ENCODE measurements at regions not wholly inside any gene's neighbourhood (a gene's known extent, or its start where the extent isn't known, plus 50 kb on each side); places are given as distances from the start of the nearest gene placed in this dataset.

- Histone ChIP-seq H3K36me3 (no peaks in the 10 kb centered on the region), H3K27me3 (replicated peaks) (no peaks in the 10 kb centered on the region), H3K27ac (no peak overlapping the region), H3K4me3 (no peak overlapping the region), H3K9me3 (replicated peaks) (no peaks in the 10 kb centered on the region), H3K4me1 (replicated peaks) (peaks cover 23% of the 10 kb centered on the region)
- DNase-seq (ENCODE audit: low read depth in 1 of 2, low spot score in 2 of 2) = no peak
Measured at GRCh38 chr7:113799896-113800295, 118.9 kb downstream of the PPP1R3A start.

GRCh38 chr7:113797420-113798010 is 121.3 kb downstream of the PPP1R3A start:
- Histone ChIP-seq H3K36me3 (no peaks in the 10 kb centered on the region), H3K4me3 (no peak overlapping the region), H3K27ac (peak overlapping the region; percentile 80), H3K9me3 (replicated peaks) (no peaks in the 10 kb centered on the region), H3K4me1 (replicated peaks) (peaks cover 28% of the 10 kb centered on the region), H3K27me3 (replicated peaks) (no peaks in the 10 kb centered on the region)
- DNase-seq (ENCODE audit: low read depth in 1 of 2, low spot score in 2 of 2) = no peak

GRCh38 chr7:113796557-113796956 is 122.3 kb downstream of the PPP1R3A start:
- peak; percentile 37 to 70 for DNase-seq (ENCODE audit: low read depth in 1 of 2, low spot score in 2 of 2)
- Histone ChIP-seq H3K27me3 (replicated peaks) (no peaks in the 10 kb centered on the region), H3K36me3 (no peaks in the 10 kb centered on the region), H3K4me1 (replicated peaks) (peaks cover 28% of the 10 kb centered on the region), H3K4me3 (no peak overlapping the region), H3K9me3 (replicated peaks) (no peaks in the 10 kb centered on the region), H3K27ac (peak overlapping the region; percentile 80)

GRCh38 chr7:113794573-113794972 is 124.2 kb downstream of the PPP1R3A start:
- Histone ChIP-seq H3K4me3 (no peak overlapping the region), H3K36me3 (no peaks in the 10 kb centered on the region), H3K4me1 (replicated peaks) (peaks cover 28% of the 10 kb centered on the region), H3K27me3 (replicated peaks) (no peaks in the 10 kb centered on the region), H3K27ac (no peak overlapping the region), H3K9me3 (replicated peaks) (no peaks in the 10 kb centered on the region)
- no peak for DNase-seq (ENCODE audit: low read depth in 1 of 2, low spot score in 2 of 2)

GRCh38 chr7:113793171-113793570 is 125.6 kb downstream of the PPP1R3A start:
- no peaks in the 10 kb centered on the region for H3K27me3 ChIP-seq (replicated peaks)
- no peak overlapping the region for H3K27ac ChIP-seq
- no peaks in the 10 kb centered on the region for H3K9me3 ChIP-seq (replicated peaks)
- peaks cover 28% of the 10 kb centered on the region for H3K4me1 ChIP-seq (replicated peaks)
- H3K4me3 ChIP-seq = no peak overlapping the region
- H3K36me3 ChIP-seq = no peaks in the 10 kb centered on the region
- no peak for DNase-seq (ENCODE audit: low read depth in 1 of 2, low spot score in 2 of 2)

- Histone ChIP-seq H3K4me3 (no peak overlapping the region), H3K27ac (no peak overlapping the region), H3K4me1 (replicated peaks) (peaks cover 5% of the 10 kb centered on the region; the same call in 1 of the 2 replicates), H3K9me3 (replicated peaks) (no peaks in the 10 kb centered on the region), H3K36me3 (no peaks in the 10 kb centered on the region), H3K27me3 (replicated peaks) (no peaks in the 10 kb centered on the region)
- DNase-seq (ENCODE audit: low read depth in 1 of 2, low spot score in 2 of 2) = no peak
Measured at GRCh38 chr7:113790025-113790424, 128.8 kb downstream of the PPP1R3A start.

- Histone ChIP-seq H3K27ac (no peak overlapping the region), H3K36me3 (no peaks in the 10 kb centered on the region), H3K9me3 (replicated peaks) (no peaks in the 10 kb centered on the region), H3K4me3 (no peak overlapping the region), H3K27me3 (replicated peaks) (no peaks in the 10 kb centered on the region), H3K4me1 (replicated peaks) (no peaks in the 10 kb centered on the region)
- DNase-seq (ENCODE audit: low read depth in 1 of 2, low spot score in 2 of 2) = no peak
Measured at GRCh38 chr7:113787106-113787505, 131.7 kb downstream of the PPP1R3A start.

GRCh38 chr7:113784956-113785355 is 133.9 kb downstream of the PPP1R3A start:
- H3K36me3 ChIP-seq = no peaks in the 10 kb centered on the region

GRCh38 chr7:113784316-113784715 is 134.5 kb downstream of the PPP1R3A start:
- no peaks in the 10 kb centered on the region for H3K9me3 ChIP-seq (replicated peaks)
- no peaks in the 10 kb centered on the region for H3K27me3 ChIP-seq (replicated peaks)
- H3K36me3 ChIP-seq = no peaks in the 10 kb centered on the region
- DNase-seq (ENCODE audit: low read depth in 1 of 2, low spot score in 2 of 2) = no peak
- no peak overlapping the region for H3K4me3 ChIP-seq
- no peak overlapping the region for H3K27ac ChIP-seq
- no peaks in the 10 kb centered on the region for H3K4me1 ChIP-seq (replicated peaks)

More at GRCh38 chr7:113784956-113785355, 133.9 kb downstream of the PPP1R3A start:
- no peak overlapping the region for H3K27ac ChIP-seq
- no peak overlapping the region for H3K4me3 ChIP-seq
- H3K4me1 ChIP-seq (replicated peaks) = no peaks in the 10 kb centered on the region
- no peaks in the 10 kb centered on the region for H3K27me3 ChIP-seq (replicated peaks)
- H3K9me3 ChIP-seq (replicated peaks) = no peaks in the 10 kb centered on the region
- DNase-seq (ENCODE audit: low read depth in 1 of 2, low spot score in 2 of 2) = no peak

- no peak overlapping the region for H3K27ac ChIP-seq
- DNase-seq (ENCODE audit: low read depth in 1 of 2, low spot score in 2 of 2) = no peak
- H3K4me3 ChIP-seq = no peak overlapping the region
- H3K4me1 ChIP-seq (replicated peaks) = no peaks in the 10 kb centered on the region
- no peaks in the 10 kb centered on the region for H3K27me3 ChIP-seq (replicated peaks)
- H3K36me3 ChIP-seq = no peaks in the 10 kb centered on the region
- H3K9me3 ChIP-seq (replicated peaks) = no peaks in the 10 kb centered on the region
Measured at GRCh38 chr7:113783403-113783802, 135.4 kb downstream of the PPP1R3A start.

GRCh38 chr7:113775804-113776203 is 143.0 kb downstream of the PPP1R3A start:
- H3K27ac ChIP-seq = no peak overlapping the region
- no peaks in the 10 kb centered on the region for H3K4me1 ChIP-seq (replicated peaks)
- H3K36me3 ChIP-seq = no peaks in the 10 kb centered on the region
- no peaks in the 10 kb centered on the region for H3K9me3 ChIP-seq (replicated peaks)
- no peak overlapping the region for H3K4me3 ChIP-seq
- no peak for DNase-seq (ENCODE audit: low read depth in 1 of 2, low spot score in 2 of 2)
- no peaks in the 10 kb centered on the region for H3K27me3 ChIP-seq (replicated peaks)

GRCh38 chr7:113775401-113775800 is 143.4 kb downstream of the PPP1R3A start:
- H3K27me3 ChIP-seq (replicated peaks) = no peaks in the 10 kb centered on the region
- no peak for DNase-seq (ENCODE audit: low read depth in 1 of 2, low spot score in 2 of 2)
- no peak overlapping the region for H3K4me3 ChIP-seq

GRCh38 chr7:113774182-113774807 is 144.5 kb downstream of the PPP1R3A start:
- H3K36me3 ChIP-seq = no peaks in the 10 kb centered on the region
- DNase-seq (ENCODE audit: low read depth in 1 of 2, low spot score in 2 of 2) = peak in 1 of 2 experiments; percentile 28
- no peak overlapping the region for H3K4me3 ChIP-seq
- no peaks in the 10 kb centered on the region for H3K27me3 ChIP-seq (replicated peaks)
- H3K4me1 ChIP-seq (replicated peaks) = no peaks in the 10 kb centered on the region
- H3K27ac ChIP-seq = no peak overlapping the region
- no peaks in the 10 kb centered on the region for H3K9me3 ChIP-seq (replicated peaks)

More at GRCh38 chr7:113775401-113775800, 143.4 kb downstream of the PPP1R3A start:
- H3K27ac ChIP-seq = no peak overlapping the region
- H3K36me3 ChIP-seq = no peaks in the 10 kb centered on the region
- no peaks in the 10 kb centered on the region for H3K9me3 ChIP-seq (replicated peaks)
- H3K4me1 ChIP-seq (replicated peaks) = no peaks in the 10 kb centered on the region

- no peak overlapping the region for H3K4me3 ChIP-seq
- no peaks in the 10 kb centered on the region for H3K27me3 ChIP-seq (replicated peaks)
- no peak for DNase-seq (ENCODE audit: low read depth in 1 of 2, low spot score in 2 of 2)
- H3K9me3 ChIP-seq (replicated peaks) = no peaks in the 10 kb centered on the region
- 0 out of 2 replicates have a peak, but pooled peaks cover 5% of the 10 kb centered on the region for H3K4me1 ChIP-seq (replicated peaks)
- H3K27ac ChIP-seq = no peak overlapping the region
- no peaks in the 10 kb centered on the region for H3K36me3 ChIP-seq
Measured at GRCh38 chr7:113770146-113770738, 148.6 kb downstream of the PPP1R3A start.

Measured in SJSA1 (cell line).